ENCODE measurements at regions not wholly inside any gene's neighbourhood (a gene's known extent, or its start where the extent isn't known, plus 50 kb on each side); places are given as distances from the start of the nearest gene placed in this dataset.

GRCh38 chr6:95203153-95203754, 374.1 kb upstream of the MANEA start:
- DNase-seq (ENCODE audit: unreplicated experiment), result peak; percentile 52
- CTCF ChIA-PET, result interaction anchor here (0.6 to 1.3 kb wide), 20 partner anchors 8 to 1712 kb away, joined by 3 to 8 read pairs (median 3); no protein-coding TSS in a partner anchor
- Mint-ChIP-seq H3K27ac (ENCODE audit: low read depth, unreplicated experiment) (no peak overlapping the region), H3K4me3 (ENCODE audit: unreplicated experiment) (no peak overlapping the region), H3K4me1 (ENCODE audit: insufficient read depth, unreplicated experiment) (no peaks in the 10 kb centered on the region), H3K27me3 (ENCODE audit: insufficient read depth, unreplicated experiment) (peaks cover 63% of the 10 kb centered on the region), H3K36me3 (ENCODE audit: insufficient read depth, unreplicated experiment) (no peaks in the 10 kb centered on the region), H3K9me3 (ENCODE audit: unreplicated experiment) (no peaks in the 10 kb centered on the region)
- peak; percentile 68 for TF ChIP-seq CTCF (IDR thresholded peaks at IDR 0.05; ENCODE audit: unreplicated experiment)
- POLR2A ChIA-PET, result interaction anchor here (0.7 kb wide), 1 partner anchor 695 kb away, joined by 3 read pairs; no protein-coding TSS in a partner anchor
- intact Hi-C loops (cut with micrococcal nuclease), result loop anchor here (1.0 kb wide), 2 partner anchors 77 to 149 kb away; no protein-coding TSS in a partner anchor
- BruUV-seq (replicated peaks), result no TSS peak

DNA sequence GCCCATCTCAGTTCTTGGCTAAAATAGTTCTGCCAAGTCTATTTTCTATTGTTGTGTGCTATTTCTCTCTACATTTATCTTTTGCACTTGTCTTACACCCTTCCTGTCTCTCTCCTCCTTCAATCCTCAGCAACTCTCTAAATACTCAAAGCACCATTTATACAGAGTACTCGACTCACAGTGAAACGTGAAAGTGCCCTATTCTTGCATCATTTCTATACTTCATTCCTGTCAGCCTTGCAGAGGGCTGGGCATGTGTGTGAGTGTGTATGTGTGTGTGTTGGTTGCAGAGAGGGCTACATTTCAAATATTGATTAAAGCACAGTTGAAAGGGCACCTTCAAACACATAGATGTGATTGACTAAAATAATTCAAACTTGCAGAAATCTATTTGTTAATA, 373.2 kb upstream of the MANEA start:
- BruUV-seq (replicated peaks), result no TSS peak
- intact Hi-C loops (cut with micrococcal nuclease), result no loop called here
- ChIA-PET CTCF (interaction anchor here (0.7 to 1.0 kb wide), 3 partner anchors 8 to 1151 kb away, joined by 3 to 5 read pairs (median 3); no protein-coding TSS in a partner anchor), POLR2A (no interaction called here)
- Mint-ChIP-seq H3K27me3 (ENCODE audit: insufficient read depth, unreplicated experiment) (peaks cover 63% of the 10 kb centered on the region), H3K4me1 (ENCODE audit: insufficient read depth, unreplicated experiment) (no peaks in the 10 kb centered on the region), H3K36me3 (ENCODE audit: insufficient read depth, unreplicated experiment) (no peaks in the 10 kb centered on the region), H3K4me3 (ENCODE audit: unreplicated experiment) (no peak overlapping the region), H3K27ac (ENCODE audit: low read depth, unreplicated experiment) (no peak overlapping the region), H3K9me3 (ENCODE audit: unreplicated experiment) (no peaks in the 10 kb centered on the region)
- TF ChIP-seq CTCF (IDR thresholded peaks at IDR 0.05; ENCODE audit: unreplicated experiment), result no peak
- DNase-seq (ENCODE audit: unreplicated experiment), result no peak

- H3K9me3 Mint-ChIP-seq (ENCODE audit: unreplicated experiment), result no peaks in the 10 kb centered on the region
- no peaks in the 10 kb centered on the region for H3K4me1 Mint-ChIP-seq (ENCODE audit: insufficient read depth, unreplicated experiment)
- no peak for TF ChIP-seq CTCF (IDR thresholded peaks at IDR 0.05; ENCODE audit: unreplicated experiment)
- no peaks in the 10 kb centered on the region for H3K36me3 Mint-ChIP-seq (ENCODE audit: insufficient read depth, unreplicated experiment)
- no peak overlapping the region for H3K4me3 Mint-ChIP-seq (ENCODE audit: unreplicated experiment)
- POLR2A ChIA-PET, result no interaction called here
- DNase-seq (ENCODE audit: unreplicated experiment), result no peak
- CTCF ChIA-PET, result no interaction called here
- peaks cover 63% of the 10 kb centered on the region for H3K27me3 Mint-ChIP-seq (ENCODE audit: insufficient read depth, unreplicated experiment)
- no peak overlapping the region for H3K27ac Mint-ChIP-seq (ENCODE audit: low read depth, unreplicated experiment)
- intact Hi-C loops (cut with micrococcal nuclease), result no loop called here
- no TSS peak for BruUV-seq (replicated peaks)
Observed at GRCh38 chr6:95208621-95209020, 368.7 kb upstream of the MANEA start.

DNA sequence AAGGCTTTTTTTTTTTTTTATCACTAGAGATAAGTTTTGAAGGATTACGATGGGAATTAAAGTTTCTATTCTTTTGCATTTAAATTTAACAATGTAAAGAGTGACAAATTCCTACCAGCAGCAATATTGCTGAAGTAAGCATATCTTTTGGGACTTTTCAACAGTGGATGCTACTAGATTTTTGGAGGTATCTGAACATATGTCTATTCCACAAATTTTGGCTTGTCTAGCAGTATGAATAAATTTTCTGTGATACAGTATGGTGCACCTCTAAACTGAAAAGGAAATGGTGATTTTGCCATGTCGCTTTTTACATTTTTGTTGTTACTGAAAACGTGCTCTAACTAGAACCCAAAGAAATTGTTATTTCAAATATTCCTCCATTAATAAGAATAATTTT, 368.3 kb upstream of the MANEA start:
- no peak overlapping the region for H3K4me3 Mint-ChIP-seq (ENCODE audit: unreplicated experiment)
- no peak for DNase-seq (ENCODE audit: unreplicated experiment)
- no peaks in the 10 kb centered on the region for H3K9me3 Mint-ChIP-seq (ENCODE audit: unreplicated experiment)
- POLR2A ChIA-PET, result no interaction called here
- no peak overlapping the region for H3K27ac Mint-ChIP-seq (ENCODE audit: low read depth, unreplicated experiment)
- H3K36me3 Mint-ChIP-seq (ENCODE audit: insufficient read depth, unreplicated experiment), result no peaks in the 10 kb centered on the region
- CTCF ChIA-PET, result no interaction called here
- BruUV-seq (replicated peaks), result no TSS peak
- TF ChIP-seq CTCF (IDR thresholded peaks at IDR 0.05; ENCODE audit: unreplicated experiment), result no peak
- intact Hi-C loops (cut with micrococcal nuclease), result no loop called here
- H3K27me3 Mint-ChIP-seq (ENCODE audit: insufficient read depth, unreplicated experiment), result peaks cover 67% of the 10 kb centered on the region
- no peaks in the 10 kb centered on the region for H3K4me1 Mint-ChIP-seq (ENCODE audit: insufficient read depth, unreplicated experiment)
